HUES48 (cell line): ENCODE measurements at regions not wholly inside any gene's neighbourhood (a gene's known extent, or its start where the extent isn't known, plus 50 kb on each side); places are given as distances from the start of the nearest gene placed in this dataset.
A peak's percentile ranks its signal among the peaks of the same experiment; 100 is the strongest.

Source experiments
- H3K27ac ChIP-seq: one replicate; pipeline ENCODE4 v1.7.0; 2013; ENCODE audit warnings: low read depth, low read length, inconsistent platforms
- H3K27me3 ChIP-seq: 2 replicates; pipeline ENCODE4 v1.6.1; 2013; ENCODE audit warnings: mild to moderate bottlenecking, low read length; ENCODE audit not compliant: control insufficient read depth, insufficient read depth
- H3K36me3 ChIP-seq: 2 replicates; pipeline ENCODE4 v1.6.1; 2013; ENCODE audit warnings: low read length; ENCODE audit not compliant: control insufficient read depth, insufficient read depth
- H3K4me1 ChIP-seq: 2 replicates; pipeline ENCODE4 v1.6.1; 2013; ENCODE audit warnings: mild to moderate bottlenecking, low read length; ENCODE audit not compliant: control insufficient read depth, insufficient read depth
- H3K4me3 ChIP-seq: 2 replicates; pipeline ENCODE4 v1.5.1; 2013; ENCODE audit warnings: mild to moderate bottlenecking, low read depth, low read length
- H3K9ac ChIP-seq: 2 replicates; pipeline ENCODE4 v1.6.1; 2013; ENCODE audit warnings: mild to moderate bottlenecking, low read depth, low read length, moderate library complexity
- H3K9me3 ChIP-seq: 2 replicates; pipeline ENCODE4 v1.6.1; 2013; ENCODE audit warnings: low read length; ENCODE audit not compliant: control insufficient read depth, insufficient read depth

DNA sequence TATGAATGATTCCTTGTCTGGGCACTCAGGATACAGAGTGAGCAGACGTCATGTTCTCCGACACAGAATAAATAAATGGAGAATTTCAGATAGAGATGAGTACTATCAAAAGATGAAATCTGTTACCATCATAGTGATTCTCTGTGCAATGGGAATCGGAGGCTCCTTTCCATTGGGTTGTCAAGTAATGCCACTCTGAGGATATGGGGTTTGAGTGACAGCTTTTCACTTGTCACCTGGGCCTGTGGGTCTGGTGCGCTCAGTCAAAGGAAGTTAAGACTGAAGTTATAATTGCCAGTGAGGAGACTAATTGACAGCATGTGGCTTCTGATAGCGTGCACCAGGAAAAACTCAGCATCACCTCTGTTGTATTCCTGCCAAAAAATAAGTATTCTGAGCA lies 387.2 kb downstream of the SOX11 start:
- H3K4me3 ChIP-seq, result no peak overlapping the region
- no peaks in the 10 kb centered on the region for H3K9me3 ChIP-seq
- H3K36me3 ChIP-seq, result no peaks in the 10 kb centered on the region
- no peaks in the 10 kb centered on the region for H3K27me3 ChIP-seq
- H3K4me1 ChIP-seq, result peaks cover 14% of the 10 kb centered on the region
- no peak overlapping the region for H3K9ac ChIP-seq
- no peak overlapping the region for H3K27ac ChIP-seq

GRCh38 chr2:6080932-6081753 lies 389.0 kb downstream of the SOX11 start:
- Histone ChIP-seq H3K27ac (no peak overlapping the region), H3K9me3 (0 out of 2 replicates have a peak, but pooled peaks cover under 1% of the 10 kb centered on the region), H3K27me3 (no peaks in the 10 kb centered on the region), H3K36me3 (no peaks in the 10 kb centered on the region), H3K9ac (no peak overlapping the region), H3K4me1 (peaks cover 10% of the 10 kb centered on the region; the same call in 1 of the 2 replicates), H3K4me3 (no peak overlapping the region)

DNA sequence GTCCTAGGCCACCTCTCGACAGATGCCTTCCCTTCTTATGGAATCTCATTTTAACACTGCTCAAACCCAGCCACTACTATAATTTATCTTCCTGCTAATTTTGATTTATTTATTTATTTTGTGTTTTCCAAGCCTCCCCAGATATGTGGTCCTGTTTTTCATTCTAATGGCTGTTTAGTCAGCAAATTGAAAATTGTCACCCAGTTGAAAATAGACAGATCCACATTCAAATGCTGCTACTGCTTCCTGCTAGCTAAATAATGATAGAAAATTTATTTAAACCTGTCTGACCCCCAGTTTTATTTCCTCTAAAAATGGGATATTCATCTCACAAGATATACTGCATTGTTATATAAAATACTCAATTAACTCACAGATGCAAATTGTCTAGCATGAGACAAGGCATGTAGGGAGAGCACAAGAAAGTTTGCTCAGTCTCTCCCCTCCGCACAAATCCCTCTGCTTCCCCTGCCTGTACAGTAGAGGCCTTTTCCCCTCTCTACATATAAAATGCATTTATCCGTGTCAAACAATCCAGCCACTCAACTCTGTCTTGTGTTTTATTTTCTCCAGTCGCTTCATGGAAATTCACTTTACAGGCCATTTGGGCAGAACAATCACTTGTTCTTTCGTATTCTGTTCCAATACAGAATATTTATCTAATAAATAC lies 389.9 kb downstream of the SOX11 start:
- Histone ChIP-seq H3K4me3 (no peak overlapping the region), H3K9me3 (peaks cover 9% of the 10 kb centered on the region), H3K27ac (peak overlapping the region; percentile 23), H3K9ac (no peak overlapping the region), H3K4me1 (peaks cover 10% of the 10 kb centered on the region; the same call in 1 of the 2 replicates), H3K36me3 (no peaks in the 10 kb centered on the region), H3K27me3 (no peaks in the 10 kb centered on the region)

GRCh38 chr2:6082625-6083018 lies 390.4 kb downstream of the SOX11 start:
- Histone ChIP-seq H3K27ac (peak overlapping the region; percentile 23), H3K36me3 (no peaks in the 10 kb centered on the region), H3K27me3 (no peaks in the 10 kb centered on the region), H3K4me1 (peaks cover 10% of the 10 kb centered on the region; the same call in 1 of the 2 replicates), H3K9me3 (peaks cover 13% of the 10 kb centered on the region), H3K4me3 (no peak overlapping the region), H3K9ac (no peak overlapping the region)

DNA sequence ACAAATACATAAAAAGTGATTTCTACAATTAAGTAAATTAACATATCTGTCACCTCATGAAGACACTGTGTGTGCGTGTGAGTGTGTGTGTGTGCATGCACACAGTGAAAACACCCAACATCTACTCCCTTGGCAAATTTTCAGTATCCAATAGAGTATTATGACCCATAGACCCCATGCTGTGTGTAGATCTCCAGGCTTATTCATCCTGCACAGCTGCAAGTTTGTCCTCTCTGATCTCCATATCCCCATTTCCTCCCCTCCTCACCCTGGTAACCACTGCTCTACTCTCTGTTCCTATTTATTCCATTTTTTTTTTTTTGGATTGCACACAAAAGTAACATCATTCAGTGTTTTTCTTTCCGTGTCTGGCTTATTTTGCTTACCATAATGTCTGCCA lies 391.0 kb downstream of the SOX11 start:
- no peak overlapping the region for H3K9ac ChIP-seq
- no peak overlapping the region for H3K4me3 ChIP-seq
- H3K27ac ChIP-seq, result no peak overlapping the region
- no peaks in the 10 kb centered on the region for H3K36me3 ChIP-seq
- H3K9me3 ChIP-seq, result peaks cover 18% of the 10 kb centered on the region
- no peaks in the 10 kb centered on the region for H3K27me3 ChIP-seq
- peaks cover 10% of the 10 kb centered on the region; the same call in 1 of the 2 replicates for H3K4me1 ChIP-seq

DNA sequence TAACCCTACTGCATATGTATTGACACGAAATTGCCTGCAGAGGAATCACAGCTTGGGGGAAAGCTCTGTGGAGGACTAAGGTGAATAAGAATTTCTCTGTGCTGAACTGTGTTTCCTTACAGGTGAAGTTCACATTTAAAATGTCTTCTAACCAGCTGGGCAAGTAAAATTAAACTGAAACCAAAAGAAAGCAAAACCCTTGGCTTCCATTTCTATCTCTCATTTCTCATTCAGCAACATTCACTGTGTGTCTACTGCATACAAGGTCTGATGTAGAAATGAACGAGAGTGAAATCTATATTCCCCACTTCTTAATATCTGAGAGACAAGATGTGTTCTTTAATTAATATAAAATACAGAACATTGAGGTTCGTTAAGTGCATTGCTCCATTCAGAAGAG lies 397.3 kb downstream of the SOX11 start:
- Histone ChIP-seq H3K4me3 (no peak overlapping the region), H3K9me3 (peaks cover 20% of the 10 kb centered on the region), H3K27ac (no peak overlapping the region), H3K27me3 (no peaks in the 10 kb centered on the region), H3K4me1 (no peaks in the 10 kb centered on the region), H3K36me3 (no peaks in the 10 kb centered on the region), H3K9ac (no peak overlapping the region)

DNA sequence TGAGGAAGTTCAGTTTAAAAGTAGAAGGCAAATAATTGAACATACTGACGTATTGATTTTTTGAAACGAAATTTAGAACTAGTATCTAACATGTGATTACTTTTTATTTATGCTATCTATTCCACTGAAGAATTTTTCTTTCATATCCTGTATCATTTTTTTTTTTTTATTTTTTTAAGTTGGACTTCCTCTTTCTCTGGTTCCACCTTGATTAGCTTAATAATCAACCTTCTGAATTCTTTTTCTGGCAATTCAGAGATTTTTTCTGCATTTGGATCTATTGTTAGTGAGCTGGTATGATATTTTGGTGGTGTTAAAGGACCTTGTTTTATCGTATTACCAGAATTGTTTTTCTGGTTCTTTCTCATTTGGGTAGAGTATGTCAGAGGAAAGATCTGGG lies 411.2 kb downstream of the SOX11 start:
- Histone ChIP-seq H3K4me3 (no peak overlapping the region), H3K9me3 (no peaks in the 10 kb centered on the region)

GRCh38 chr2:6103949-6104348 lies 411.8 kb downstream of the SOX11 start:
- no peaks in the 10 kb centered on the region for H3K27me3 ChIP-seq
- H3K27ac ChIP-seq, result no peak overlapping the region
- no peaks in the 10 kb centered on the region for H3K36me3 ChIP-seq
- H3K4me1 ChIP-seq, result no peaks in the 10 kb centered on the region
- no peaks in the 10 kb centered on the region for H3K9me3 ChIP-seq
- H3K9ac ChIP-seq, result no peak overlapping the region
- H3K4me3 ChIP-seq, result no peak overlapping the region

More for the DNA sequence above, 411.2 kb downstream of the SOX11 start:
- no peak overlapping the region for H3K9ac ChIP-seq
- H3K27ac ChIP-seq, result no peak overlapping the region
- H3K36me3 ChIP-seq, result no peaks in the 10 kb centered on the region
- no peaks in the 10 kb centered on the region for H3K27me3 ChIP-seq
- no peaks in the 10 kb centered on the region for H3K4me1 ChIP-seq

- Histone ChIP-seq H3K4me1 (no peaks in the 10 kb centered on the region), H3K4me3 (no peak overlapping the region), H3K36me3 (no peaks in the 10 kb centered on the region), H3K9me3 (no peaks in the 10 kb centered on the region), H3K9ac (no peak overlapping the region), H3K27ac (no peak overlapping the region), H3K27me3 (no peaks in the 10 kb centered on the region)
Observed at GRCh38 chr2:6107290-6107689, 415.1 kb downstream of the SOX11 start.

DNA sequence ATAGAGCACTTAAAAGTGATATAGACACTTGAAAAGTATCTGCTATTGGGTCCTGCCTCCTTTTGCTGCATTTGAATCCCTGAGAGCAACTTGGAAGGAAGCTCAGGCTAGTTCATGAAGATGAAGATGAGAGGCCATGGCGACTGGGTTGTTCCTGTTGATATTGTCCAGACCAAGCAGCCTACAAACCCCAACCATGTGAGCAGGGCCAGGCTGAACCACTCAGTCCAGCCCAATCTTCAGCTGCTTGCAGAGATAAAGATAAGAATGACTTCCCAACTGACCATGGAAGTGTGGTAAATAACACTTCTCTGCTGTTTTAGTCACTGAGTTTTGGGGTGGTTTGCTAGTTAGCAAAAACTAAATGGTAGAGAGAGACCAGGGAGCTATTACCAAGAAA lies 417.6 kb downstream of the SOX11 start:
- Histone ChIP-seq H3K4me3 (no peak overlapping the region), H3K9ac (no peak overlapping the region), H3K9me3 (no peaks in the 10 kb centered on the region), H3K27me3 (no peaks in the 10 kb centered on the region), H3K36me3 (no peaks in the 10 kb centered on the region), H3K4me1 (peaks cover 8% of the 10 kb centered on the region; the same call in 1 of the 2 replicates), H3K27ac (no peak overlapping the region)

- Histone ChIP-seq H3K4me1 (peaks cover 8% of the 10 kb centered on the region; the same call in 1 of the 2 replicates), H3K4me3 (no peak overlapping the region), H3K27me3 (no peaks in the 10 kb centered on the region), H3K27ac (no peak overlapping the region), H3K9ac (no peak overlapping the region), H3K36me3 (no peaks in the 10 kb centered on the region), H3K9me3 (no peaks in the 10 kb centered on the region)
Observed at GRCh38 chr2:6111781-6112261, 419.6 kb downstream of the SOX11 start.
